Left ventricle myocardium superior (tissue), 1 donor: ENCODE measurements at regions not wholly inside any gene's neighbourhood (a gene's known extent, or its start where the extent isn't known, plus 50 kb on each side); places are given as distances from the start of the nearest gene placed in this dataset.

Experiments
- ATAC-seq: fragments of 200-7000 bp; cut with Tn5 transposase; one replicate; pipeline ENCODE4 v1.9.1; 2020; ENCODE audit warnings: mild to moderate bottlenecking, moderate library complexity
- DNase-seq: peaks from one replicate; pipeline ENCODE4 v3.0.0-alpha.2; 2020
- intact Hi-C: fragments of 100-400 bp; cut with micrococcal nuclease; formaldehyde crosslinking; loops from one replicate; pipeline ENCODE4 v1.11.0; 2022
- donor health status: DM: no; HTN: yes; CAD: no; lungs with severe emphysema.

DNA sequence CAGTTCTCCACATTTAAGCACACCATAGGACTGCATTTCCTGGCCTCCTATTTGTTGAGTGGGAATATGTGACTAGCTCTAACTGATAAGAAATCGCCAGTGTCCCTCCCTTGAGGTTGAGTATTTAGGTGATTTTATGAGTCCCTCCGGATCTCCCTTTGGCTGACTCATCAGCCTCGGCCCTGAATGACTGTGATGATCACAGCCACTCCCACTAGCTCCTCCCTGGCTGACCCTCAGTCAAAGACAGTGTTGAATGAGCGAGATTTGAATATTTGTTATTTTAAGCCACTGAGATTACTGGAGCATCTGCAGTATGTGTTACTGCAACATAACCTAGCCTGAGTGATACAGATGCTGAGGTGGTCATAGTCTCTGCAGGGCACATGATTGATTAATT is 515.3 kb downstream of the EPHB1 start:
- no peak for ATAC-seq
- intact Hi-C loops, result no loop called here

DNA sequence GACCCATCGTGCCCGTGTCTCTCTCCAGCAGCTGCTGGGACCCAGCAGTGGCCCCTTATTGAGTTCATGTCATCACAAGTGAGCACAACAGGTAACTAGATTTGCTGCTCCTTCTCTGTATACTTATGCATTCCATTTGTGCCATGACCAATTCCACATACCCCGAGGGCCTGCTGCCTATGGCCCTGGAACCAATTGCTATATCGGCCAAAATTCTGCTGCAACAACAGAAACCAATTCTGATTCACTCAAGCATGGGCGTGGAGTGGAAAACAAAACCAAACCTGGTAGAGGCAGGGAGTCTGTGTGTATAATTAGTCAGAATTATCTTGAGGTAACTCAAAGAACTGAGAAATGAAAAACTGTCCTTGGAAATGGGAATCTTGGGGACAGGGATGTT is 516.6 kb downstream of the EPHB1 start:
- ATAC-seq, result no peak

More for the DNA sequence above, 515.3 kb downstream of the EPHB1 start:
- DNase-seq, result no peak

DNA sequence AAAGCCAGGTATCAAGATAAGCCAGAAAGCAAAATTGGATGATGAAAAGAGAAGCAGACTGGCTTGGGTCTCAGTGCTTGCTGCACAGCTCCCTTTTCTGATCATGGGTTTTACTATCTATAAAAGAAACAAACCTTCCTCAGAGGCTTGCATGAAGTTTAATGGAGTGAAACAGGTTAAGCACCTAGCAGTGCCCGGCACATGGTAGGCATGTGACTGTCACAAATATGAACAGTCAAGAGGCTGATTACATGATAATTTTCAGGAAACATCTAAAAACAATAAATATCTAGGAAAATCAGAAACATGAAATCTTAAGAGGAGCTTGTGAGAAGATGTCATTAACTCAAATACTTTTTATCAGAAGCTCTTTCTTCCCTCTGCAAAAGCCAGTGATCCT is 519.2 kb downstream of the EPHB1 start:
- ATAC-seq (no peak), DNase-seq (no peak)
- intact Hi-C loops, result no loop called here

More for the DNA sequence above, 516.6 kb downstream of the EPHB1 start:
- intact Hi-C loops, result no loop called here
- DNase-seq, result no peak

DNA sequence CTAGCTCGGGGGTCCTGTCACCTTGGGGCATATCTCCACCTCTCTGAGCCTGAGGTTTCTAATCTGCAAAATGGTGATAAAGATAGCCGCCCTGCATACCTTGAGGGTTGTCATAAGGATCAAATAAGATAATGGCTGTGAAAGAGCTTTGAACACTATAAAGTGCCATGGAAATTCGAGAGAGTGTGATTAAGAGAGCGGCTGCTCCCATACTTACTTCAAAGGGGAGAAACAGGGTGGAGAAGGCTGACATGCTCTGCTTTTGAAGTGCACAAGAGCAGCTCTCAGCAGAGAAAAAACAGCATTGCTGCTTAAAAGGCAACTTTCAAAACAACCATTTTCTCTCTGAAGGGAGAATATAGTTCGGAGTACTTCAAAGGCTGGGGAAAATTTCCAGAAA is 529.2 kb downstream of the EPHB1 start:
- ATAC-seq, result no peak
- intact Hi-C loops, result no loop called here

DNA sequence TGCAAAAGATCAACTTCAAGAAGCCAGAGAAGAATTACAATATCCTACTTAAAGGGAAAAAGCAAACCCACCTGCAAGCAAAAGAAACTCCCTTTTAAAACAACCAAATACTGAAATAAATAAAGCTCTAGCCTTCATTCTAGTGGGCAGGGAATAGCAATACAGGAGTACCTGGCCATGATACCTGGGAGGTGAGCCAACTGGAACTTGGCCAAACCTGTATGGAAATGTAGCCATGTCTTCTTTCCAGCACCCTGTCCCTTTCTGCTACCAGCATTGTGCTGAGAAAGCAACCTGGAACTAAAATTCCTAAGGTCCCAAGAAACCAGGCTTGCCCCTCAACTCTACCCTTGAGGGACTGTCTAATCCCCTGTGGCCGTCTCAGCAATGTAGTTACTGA is 530.0 kb downstream of the EPHB1 start:
- no peak for DNase-seq
- intact Hi-C loops, result no loop called here
- ATAC-seq, result no peak

More for the DNA sequence above, 529.2 kb downstream of the EPHB1 start:
- DNase-seq, result no peak

DNA sequence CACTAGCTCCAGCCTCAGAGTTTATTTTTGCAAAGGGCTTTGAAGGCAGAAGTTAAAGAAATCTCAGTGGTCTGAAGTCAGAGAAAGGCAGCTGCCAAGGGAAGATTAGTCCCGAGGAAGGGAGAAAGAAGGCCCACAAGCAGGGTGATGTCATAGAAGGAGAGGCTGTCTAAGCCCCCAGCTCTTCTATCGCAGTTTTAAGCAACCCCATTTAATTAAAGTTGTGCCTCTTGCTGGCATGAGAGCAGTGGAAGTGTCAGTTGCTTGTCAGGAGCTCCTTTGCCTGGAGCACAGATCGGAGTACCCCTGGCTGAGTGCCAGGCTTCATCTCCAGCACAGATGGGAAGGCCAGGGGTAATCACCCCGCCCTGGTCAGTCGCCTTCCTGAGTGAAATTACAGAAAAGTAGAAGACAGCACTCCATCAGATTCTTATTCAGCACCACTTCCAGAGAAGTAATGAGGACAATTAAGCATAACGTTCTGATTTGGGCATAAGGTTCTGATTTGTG is 530.7 kb downstream of the EPHB1 start:
- ATAC-seq (no peak), DNase-seq (peak; percentile 39)
- intact Hi-C loops, result no loop called here

DNA sequence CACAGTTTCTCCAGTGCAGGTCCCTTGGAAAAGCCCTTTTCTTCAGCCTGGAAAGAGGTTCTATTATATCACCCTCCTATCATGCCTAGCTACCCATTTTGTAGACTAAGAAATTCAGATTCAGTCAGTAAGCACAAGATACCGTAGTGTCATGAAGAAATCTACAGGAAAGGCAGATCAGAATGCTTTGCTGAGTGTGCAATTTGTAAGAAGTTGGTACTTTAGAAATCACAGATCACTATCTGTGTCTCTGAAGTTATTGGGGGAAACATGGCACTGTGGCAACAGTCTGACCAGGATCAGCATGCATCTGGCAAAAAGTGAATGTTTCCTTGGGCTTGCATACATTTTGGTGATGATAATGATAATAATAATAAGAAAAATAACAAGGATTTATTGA is 531.8 kb downstream of the EPHB1 start:
- DNase-seq, result no peak
- ATAC-seq, result no peak
- intact Hi-C loops, result no loop called here

DNA sequence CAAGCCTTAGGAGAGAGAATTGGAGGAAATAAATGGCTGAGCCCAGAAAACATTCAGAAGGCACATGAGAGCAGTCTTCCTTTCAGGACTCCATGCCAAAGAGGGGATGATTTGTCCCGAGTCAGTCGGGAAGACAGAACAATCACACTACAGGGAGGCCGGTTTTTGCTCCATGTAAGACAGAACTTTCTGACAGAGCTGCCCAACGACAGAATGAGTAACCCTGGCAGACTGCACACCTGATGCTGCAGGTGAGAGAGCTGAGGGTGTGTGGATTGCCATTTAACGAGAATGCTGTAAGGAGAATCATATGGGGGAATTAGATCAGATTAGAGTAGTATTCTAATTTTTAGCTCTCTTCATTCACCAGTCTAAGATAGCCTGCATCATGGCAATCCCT is 533.0 kb downstream of the EPHB1 start:
- no peak for DNase-seq
- intact Hi-C loops, result no loop called here
- ATAC-seq, result no peak

DNA sequence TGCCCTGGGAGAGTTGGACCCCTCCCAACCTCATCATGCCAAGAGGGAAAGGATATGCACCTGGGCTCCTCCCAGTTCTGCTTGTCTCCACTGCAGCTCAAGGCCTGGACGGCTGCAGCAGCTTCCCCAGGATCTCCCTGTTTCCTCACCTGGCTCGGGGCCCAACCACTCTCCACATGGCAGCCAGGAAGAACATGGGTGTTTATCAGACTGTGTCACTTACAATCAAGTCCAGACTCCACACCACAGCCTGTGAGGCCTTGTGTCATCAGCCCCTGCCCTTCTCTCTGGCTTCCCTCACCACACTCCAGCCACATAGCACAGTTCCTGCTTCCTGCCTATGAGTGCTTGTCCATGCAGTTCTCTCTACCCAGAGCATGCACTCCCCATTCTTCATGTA is 534.4 kb downstream of the EPHB1 start:
- peak; percentile 39 for DNase-seq
- intact Hi-C loops, result no loop called here
- peak; percentile 52 for ATAC-seq

DNA sequence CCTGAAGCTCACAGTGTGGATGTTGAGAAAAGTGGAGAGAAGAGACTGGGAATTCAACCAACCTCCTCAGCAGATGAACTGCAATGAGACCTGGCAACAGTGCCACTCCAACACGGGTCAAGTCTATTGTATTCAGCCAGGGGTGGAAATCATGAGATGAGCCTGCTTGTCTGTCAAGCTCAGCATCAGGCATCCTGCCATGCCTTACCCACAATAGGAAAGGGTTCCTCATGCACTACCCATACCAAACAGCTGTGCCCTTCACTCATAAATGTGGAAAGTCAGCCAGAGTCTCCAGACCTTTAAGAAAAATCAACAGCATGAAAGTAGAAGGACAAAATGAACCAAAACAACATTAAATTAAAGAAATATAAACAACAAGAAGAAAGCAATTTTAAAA is 542.1 kb downstream of the EPHB1 start:
- no peak for ATAC-seq
- intact Hi-C loops, result no loop called here
- no peak for DNase-seq

DNA sequence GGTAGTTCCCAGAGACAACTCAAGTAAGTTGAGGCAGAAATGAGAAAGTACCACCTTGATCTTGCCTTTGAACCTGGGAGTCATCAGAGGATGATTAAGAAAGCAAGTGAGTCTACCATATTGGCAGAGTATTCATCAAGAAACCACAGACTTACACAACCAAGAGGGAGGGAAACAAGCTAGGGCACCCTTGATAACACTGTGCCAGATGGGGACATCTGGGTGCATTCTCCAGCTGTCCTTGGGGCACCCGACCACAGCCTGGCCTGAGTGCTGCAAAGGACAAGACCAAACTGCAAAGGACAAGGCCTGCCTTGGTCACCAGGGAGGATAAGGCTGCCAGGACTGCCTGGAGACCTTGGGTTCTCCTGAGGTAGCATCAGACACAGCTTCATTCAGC is 553.6 kb downstream of the EPHB1 start:
- intact Hi-C loops, result no loop called here
- DNase-seq (no peak), ATAC-seq (no peak)

DNA sequence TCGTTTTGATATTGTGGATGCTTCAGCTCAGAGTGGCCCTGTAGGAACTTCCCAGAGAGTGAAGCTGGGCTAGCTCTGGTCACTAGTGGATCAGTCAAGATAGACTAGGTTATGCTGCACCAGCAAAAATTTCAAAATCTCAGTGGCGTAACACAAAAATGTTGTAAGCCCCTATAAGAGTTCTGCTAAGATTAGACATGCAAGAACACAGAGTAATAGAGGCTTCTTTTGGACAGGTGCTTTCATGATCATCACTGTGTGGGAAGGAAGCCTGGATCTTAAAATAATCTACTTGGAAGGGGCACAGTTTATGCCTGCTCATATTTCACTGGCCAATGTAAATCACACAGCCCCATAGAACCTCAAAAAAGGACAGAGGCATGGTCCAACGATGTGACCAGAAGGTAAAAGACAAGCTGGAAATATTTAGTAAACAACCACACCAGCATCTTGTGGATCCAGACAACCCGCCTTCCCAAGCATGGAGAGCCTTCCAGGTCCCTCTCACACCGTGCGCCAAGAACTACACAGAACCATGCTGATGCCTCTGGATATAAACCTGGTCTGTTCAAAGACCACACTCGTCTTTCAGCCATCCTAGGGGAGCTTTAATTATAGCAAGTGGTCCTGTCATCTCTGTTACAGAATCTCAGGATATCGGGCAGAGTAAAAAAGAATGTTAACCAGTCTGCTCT is 554.3 kb downstream of the EPHB1 start:
- DNase-seq (no peak), ATAC-seq (no peak)
- intact Hi-C loops, result no loop called here

DNA sequence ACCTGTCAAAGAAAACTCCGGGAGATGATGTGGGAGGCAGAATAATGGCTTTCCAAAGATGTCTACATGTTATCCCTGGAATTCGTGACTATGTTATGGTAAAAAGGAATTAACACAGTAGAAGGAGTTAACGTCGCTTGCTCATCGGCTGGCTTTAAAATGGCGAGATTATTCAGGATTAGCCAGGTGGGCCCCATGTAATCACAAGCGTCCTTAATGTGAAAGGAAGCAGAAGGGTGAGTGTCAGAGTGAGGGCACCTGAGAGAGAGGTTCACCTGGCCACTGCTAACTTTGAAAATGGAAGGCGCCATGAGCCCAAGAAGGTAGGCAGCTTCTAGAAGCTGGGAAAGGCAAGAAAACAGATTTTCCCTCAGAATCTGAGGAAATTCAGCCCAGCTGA is 557.2 kb downstream of the EPHB1 start:
- ATAC-seq, result no peak
- intact Hi-C loops, result no loop called here
- DNase-seq, result no peak

DNA sequence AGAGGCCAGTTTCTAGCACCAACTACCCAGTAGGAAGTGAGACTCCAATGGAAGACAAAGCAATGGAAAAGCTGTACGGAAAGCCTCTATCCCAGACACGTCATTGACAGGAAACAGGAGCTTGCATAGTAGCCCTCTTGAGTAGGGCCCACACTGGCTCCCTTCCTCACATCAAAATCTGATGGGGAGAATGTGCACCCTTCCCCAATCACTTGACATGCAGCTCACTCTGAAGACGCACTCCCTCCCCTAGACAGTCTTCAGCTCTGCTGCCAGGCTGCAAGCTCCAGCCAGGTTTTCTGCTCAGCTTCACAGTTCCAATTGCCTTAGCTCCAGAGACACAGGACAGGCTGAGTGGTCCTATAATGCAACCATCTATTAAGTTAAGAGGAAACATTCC is 567.8 kb downstream of the EPHB1 start:
- ATAC-seq (no peak), DNase-seq (no peak)
- intact Hi-C loops, result no loop called here

DNA sequence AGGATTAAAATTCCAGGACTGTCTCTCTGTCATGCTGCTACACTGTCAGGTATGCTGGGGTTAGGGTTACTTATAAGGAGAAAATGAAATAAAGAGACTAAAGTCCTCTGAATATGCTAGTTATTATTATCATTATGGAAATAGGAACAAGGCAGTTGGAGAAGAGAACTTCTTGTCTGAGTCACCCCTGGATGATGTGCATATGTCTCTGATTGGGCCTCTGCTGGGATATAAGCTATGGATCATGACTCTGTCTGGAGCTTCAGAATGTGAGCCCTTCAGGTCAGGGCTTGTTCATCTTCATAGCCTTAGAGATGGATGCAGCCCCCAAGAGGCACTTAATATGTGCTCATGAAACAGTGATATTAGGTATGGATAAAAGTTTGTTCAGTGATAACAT is 569.6 kb downstream of the EPHB1 start:
- intact Hi-C loops, result no loop called here

DNA sequence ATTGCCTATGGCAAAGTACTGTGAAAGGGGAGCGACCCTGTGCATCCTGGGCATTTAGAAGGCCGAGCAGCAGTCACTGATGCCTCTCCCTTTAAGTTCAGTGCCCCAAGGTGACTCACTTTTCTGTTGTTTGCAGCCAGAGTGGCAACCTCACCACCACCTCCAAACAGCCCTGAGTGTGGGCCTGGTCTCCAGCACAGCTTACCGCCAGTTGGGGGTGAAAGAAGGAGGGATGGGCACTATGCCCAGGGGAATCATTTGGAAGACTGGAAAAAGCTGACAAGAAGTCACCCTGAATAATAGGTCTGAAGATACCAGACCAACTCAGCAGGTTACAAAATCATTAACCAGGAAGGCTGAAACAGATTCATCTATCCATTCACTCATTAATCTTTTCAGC is 571.8 kb downstream of the EPHB1 start:
- no peak for DNase-seq
- intact Hi-C loops, result no loop called here
- no peak for ATAC-seq

More for the DNA sequence above, 569.6 kb downstream of the EPHB1 start:
- ATAC-seq (no peak), DNase-seq (no peak)

DNA sequence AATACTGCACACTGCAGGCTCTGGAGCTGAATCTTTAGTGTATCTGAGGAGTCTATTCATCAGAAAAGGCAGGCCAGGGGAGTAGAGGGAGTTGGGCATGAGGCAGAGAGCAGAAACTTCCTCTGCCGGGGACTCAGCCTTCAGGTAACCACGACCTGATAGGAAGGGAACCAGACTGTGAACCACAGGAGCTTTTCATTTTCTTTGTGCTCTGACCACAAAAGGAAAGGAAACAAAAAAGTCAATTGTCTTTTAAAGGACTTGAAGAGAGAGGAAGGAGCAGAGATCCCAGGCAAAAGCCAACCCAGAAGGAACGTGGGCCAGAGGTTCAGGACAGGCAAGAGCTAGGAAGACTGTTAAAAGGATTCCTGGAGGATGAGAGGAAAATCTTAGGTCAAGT is 573.3 kb downstream of the EPHB1 start:
- intact Hi-C loops, result no loop called here
- ATAC-seq (no peak), DNase-seq (no peak)

DNA sequence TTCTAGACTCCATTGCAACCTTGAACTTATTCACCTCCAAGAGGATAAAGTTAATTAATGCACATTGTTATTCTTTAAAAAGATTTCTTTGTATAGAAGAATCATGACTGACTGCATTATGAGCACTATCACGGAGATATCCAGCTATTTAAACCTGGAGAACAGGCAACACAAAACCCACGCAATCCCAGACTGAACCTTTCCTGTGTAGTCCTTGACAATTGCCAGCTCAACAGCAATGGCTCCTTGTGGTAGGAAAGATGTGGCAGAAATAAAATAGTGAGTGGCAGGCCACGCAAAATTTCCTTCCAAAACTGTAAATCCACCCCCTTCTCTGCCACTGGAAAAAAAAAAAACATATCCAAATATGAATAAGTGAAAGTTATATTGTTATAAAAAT is 573.7 kb downstream of the EPHB1 start:
- ATAC-seq, result no peak
- DNase-seq, result no peak
- intact Hi-C loops, result no loop called here

DNA sequence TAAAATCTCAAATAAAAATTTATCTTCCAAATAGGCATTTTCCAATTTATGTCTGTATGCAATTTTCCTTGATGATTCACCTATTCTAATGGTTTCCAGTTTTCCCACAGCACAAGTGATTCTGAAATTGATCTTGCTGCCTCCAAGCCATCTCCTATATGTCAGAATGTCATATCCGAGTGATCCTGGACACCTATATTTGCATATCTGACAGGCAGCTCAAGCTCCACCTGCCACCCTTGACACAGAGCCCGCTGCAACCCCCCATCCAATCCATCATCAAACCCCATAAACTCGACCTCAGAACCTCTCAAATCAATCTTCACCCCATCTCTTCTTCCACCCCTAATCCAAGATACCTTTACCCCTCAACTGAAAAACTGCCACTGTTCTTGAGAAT is 579.5 kb downstream of the EPHB1 start:
- DNase-seq (no peak), ATAC-seq (no peak)
- intact Hi-C loops, result no loop called here

DNA sequence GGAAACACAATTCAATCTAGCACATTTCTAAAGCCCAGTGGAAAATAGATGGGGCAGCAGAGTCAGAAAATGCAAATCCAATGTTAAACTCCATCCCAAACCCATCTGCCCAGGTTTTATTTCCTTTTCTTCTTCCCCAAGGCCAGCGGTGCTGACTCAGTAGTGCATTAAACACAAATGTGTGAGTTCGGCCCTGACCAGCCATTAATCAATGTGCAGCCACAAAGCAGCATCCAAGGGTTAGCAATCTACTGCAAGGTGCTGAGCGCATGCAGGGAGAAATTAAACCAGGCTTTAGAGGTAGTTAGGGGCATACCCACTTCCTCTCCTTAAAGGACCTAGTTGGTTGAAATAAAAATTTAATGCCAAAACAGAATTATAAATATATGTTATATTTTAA is 583.3 kb upstream of the PPP2R3A start:
- intact Hi-C loops, result no loop called here
- DNase-seq (no peak), ATAC-seq (no peak)

DNA sequence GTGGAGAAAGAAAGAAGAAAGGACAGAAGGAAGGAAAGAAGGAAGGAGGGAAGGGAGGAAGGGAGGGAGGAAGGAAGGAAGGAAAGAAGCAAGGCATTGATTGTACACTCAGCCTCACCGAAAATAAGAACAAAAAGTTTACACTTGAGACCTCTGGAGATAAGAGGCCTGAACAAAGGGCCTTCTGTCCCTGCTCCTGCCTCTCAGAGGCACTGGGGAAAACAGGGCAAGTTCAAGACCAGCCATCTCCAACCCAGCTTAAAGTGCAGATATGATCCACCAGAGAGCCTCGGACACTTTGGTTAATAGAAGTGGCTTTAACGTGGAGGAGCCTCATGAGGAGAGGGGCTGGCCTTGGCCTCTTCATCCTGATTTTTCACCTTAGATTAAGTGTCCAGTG is 582.9 kb upstream of the PPP2R3A start:
- intact Hi-C loops, result no loop called here
- ATAC-seq, result no peak
- DNase-seq, result no peak

DNA sequence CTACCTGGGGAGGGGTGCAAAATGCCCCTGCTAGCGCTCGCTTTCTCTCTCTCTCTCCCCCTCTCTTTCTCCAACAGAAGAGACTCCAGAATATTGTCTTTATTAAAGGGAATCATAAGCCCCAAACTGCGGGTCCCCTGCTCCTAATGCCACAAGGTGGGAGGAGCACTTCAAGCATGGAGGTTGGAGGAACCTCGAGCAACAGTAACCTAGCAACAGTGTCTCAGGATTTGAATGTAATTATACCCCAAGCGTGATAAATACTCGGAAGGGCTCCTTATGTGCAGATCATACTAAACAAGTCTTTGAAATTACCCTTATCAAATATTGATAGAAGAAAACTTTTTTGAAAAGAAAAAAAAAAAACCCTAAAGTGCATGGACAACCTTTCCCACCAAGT is 582.2 kb upstream of the PPP2R3A start:
- intact Hi-C loops, result no loop called here
- no peak for ATAC-seq
- no peak for DNase-seq
